Skin epidermis (tissue), 12 donors: ENCODE measurements at regions not wholly inside any gene's neighbourhood (a gene's known extent, or its start where the extent isn't known, plus 50 kb on each side); places are given as distances from the start of the nearest gene placed in this dataset.

Experiments
- H3K27ac ChIP-seq, 21 experiments: fragments of 200-600 bp; sonication (generic) in 11 of 21; one replicate each; pipeline ENCODE4 v1.5.0; 2020; ENCODE audit warnings: mild to moderate bottlenecking in 3 of 21, inconsistent platforms in 2 of 21, moderate library complexity in 2 of 21
- H3K4me3 ChIP-seq, 7 experiments: fragments of 200-600 bp; sonication (generic) in 2 of 7; one replicate each; pipeline ENCODE4 v1.5.0; 2020; ENCODE audit warnings: inconsistent platforms in 2 of 7, mild to moderate bottlenecking in 2 of 7, moderate library complexity in 1 of 7

DNA sequence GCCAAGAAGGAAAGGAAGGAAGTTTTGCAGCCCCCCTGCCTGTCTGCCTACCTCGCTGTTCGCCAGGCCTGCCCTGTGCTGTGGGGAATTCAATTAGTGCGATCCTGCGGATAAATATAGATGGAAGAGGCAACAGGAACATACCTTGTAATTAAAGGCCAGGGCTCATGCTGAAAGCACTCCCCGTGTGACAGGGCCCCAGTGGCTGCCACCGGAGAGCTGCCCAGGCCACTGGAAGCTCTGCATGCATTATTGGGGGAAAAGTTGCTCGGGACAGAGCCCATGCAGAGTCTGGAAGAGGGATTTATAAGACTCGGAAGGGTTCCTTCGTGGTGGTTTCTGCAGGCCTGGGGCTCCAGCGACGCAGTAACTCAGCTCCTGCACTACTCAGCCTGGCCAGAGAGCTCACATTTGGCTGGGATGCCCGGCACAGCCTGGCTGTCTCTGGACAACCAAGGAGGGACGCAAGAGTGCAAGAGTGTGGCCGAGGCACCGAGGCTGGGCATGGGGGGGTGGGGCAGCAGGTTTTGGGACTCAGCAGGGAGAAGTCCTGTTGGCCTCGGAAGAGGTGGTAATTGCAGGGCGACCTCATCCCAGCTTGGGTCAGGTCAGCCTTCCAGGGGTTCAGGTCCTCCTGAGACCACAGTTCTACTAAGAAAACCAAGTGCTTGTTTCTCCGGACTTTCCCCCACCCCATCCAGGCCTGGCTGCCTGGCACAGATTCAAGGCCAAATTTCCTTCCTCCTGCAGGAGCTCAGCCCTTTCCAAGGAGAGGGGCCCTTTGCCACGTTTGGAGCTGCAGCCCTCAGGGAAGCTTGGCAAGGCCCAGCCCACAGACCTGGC, 68.1 kb upstream of the GGTA1 start:
- Histone ChIP-seq H3K4me3 (peak overlapping the region in 3 of 7 experiments; percentile 4 to 17 (median 5)), H3K27ac (peak overlapping the region in 19 of 21 experiments; percentile 11 to 81 (median 50))

- peak overlapping the region in 1 of 7 experiments; percentile 17 for H3K4me3 ChIP-seq
- H3K27ac ChIP-seq, result peak overlapping the region in 17 of 21 experiments; percentile 17 to 81 (median 52)
Measured at GRCh38 chr9:121568343-121569265, 69.0 kb upstream of the GGTA1 start.

DNA sequence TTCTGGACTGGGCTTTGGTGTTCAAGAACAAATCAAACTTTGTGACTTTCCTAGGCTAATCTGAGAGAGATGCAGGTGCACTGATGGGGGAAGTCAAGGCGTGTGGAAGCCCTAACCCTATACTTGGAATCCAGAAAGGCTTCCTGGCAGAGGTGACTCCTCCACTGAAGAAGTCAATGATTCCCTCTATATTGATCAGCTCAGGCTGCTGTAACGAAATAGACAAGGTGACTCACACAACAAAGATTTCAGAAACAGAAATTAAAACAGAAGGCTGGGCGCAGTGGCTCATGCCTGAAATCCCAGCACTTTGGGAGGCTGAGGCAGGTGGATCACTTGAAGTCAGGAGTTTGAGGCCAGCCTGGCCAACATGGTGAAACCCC, 69.6 kb upstream of the GGTA1 start:
- H3K27ac ChIP-seq, result peak overlapping the region in 12 of 21 experiments; percentile 20 to 81 (median 70)

DNA sequence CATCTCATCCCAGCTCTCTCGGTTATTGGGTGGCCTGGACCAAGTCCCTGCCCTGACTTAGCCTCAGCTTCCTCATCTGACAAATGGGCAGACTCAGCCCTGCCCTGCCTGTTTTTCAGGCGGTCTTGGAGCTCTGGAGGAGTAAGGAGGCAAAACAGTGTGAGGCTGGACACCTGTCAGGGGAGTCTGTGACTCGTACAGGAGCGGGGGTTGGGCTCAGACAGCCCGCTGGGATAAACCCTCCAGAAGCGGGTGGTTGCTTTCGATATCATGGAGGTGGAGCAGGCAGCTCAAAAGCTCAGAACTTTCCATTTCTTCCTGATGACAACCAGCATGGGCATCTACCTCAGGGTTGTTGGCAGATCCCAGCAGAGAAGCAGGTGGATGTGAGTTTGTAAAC, 72.9 kb upstream of the GGTA1 start:
- no peak overlapping the region for H3K27ac ChIP-seq

More for the DNA sequence above, 69.6 kb upstream of the GGTA1 start:
- H3K4me3 ChIP-seq, result no peak overlapping the region

DNA sequence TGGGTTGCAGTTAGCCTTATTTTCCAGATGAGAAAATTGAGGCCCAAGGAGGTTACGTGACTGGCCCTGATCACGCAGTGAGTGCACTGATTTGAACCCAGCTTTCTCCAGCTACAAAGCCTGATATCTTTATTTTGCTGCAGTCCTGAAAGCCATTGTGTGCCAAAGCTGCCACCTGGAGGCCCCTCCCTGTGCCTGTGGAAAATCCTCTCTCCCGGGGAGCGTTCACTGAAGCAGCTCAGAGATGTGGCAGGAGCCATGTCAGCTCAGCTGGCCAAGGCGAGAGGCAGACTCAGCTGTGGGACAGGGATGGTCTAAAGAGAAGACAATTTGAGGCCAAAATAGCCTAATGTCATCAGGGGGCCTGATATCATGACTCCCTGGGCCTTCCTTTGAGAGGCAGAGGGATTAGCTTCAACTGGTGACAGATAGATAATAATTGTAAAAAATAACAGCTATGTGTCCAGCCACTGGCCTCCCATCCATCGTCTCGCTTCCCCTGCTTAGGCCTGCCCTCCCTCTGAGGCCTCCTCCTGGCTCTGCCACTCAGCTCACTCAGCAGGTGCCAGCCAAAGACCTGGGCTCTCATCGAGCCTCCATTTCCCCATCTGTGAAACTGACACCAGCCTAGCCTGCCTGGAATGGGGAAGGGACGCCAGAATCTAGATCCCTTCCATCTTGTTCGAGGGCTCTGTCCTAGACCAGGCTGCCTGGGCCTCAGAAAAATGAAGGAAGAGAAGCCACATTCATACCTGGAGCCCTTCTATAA, 74.3 kb upstream of the GGTA1 start:
- H3K4me3 ChIP-seq, result no peak overlapping the region
- H3K27ac ChIP-seq, result no peak overlapping the region

More for the DNA sequence above, 72.9 kb upstream of the GGTA1 start:
- no peak overlapping the region for H3K4me3 ChIP-seq

DNA sequence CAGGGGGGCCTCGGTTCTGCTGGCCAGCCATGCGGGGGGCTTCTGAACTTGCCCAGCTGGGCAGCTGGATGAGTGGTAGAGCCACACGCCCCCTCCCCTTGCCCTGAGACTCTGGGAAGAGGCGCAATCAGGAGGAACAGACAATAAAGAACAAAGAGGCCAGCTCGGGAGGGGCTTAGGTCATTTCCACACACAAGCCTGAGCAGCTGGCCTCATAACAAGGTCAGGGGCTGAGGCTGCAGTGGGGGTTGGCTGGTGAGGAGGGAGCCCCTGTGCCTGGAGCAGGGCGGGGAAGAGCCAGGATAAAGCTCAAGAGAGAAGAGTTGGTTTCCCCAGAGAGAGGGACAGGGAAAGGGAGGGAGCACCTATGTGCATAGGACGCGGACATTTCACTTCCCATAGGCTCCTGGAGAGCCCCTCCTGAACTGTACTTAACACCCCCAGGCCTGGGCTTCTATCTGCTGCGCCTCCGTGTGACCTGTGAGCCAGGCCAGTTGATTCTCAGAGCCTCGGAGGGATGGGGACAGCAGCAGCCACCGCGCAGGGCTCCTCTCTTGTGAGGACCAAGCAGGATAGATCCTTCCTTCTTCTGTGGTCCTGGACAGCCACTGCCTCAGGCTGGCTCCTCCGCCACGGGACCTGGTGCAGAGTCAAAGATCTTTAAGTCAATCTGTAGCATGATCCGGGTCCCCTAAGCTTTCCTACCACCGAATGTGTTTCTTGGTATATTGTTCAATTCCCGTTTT, 75.3 kb upstream of the GGTA1 start:
- Histone ChIP-seq H3K27ac (no peak overlapping the region), H3K4me3 (no peak overlapping the region)

- H3K27ac ChIP-seq, result no peak overlapping the region
- no peak overlapping the region for H3K4me3 ChIP-seq
Measured at GRCh38 chr9:121576281-121577075, 75.0 kb upstream of the DAB2IP start.

- Histone ChIP-seq H3K4me3 (no peak overlapping the region), H3K27ac (no peak overlapping the region)
Measured at GRCh38 chr9:121577166-121577565, 74.3 kb upstream of the DAB2IP start.

DNA sequence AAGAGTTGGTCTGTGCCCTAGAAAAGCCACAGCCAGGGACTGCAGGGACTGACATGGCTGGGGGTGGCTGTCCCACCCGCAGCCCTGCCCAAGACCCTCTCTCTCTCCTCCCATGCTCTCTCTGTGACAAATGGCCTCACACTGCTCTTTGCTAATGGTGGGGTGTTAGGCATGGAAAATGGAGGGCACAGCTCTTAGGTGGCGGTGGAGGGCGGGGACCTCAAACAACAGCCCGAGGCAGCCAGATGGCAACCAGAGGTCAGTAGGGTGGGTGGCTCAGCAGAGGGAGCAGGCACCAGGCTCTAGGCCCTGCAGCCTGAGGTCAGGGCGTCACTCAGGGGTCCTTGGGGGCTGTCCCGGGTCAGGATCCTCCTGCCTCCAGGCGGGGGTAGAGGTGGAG, 73.9 kb upstream of the DAB2IP start:
- H3K4me3 ChIP-seq, result no peak overlapping the region
- H3K27ac ChIP-seq, result no peak overlapping the region

GRCh38 chr9:121581786-121582600, 69.4 kb upstream of the DAB2IP start:
- Histone ChIP-seq H3K27ac (no peak overlapping the region), H3K4me3 (no peak overlapping the region)

DNA sequence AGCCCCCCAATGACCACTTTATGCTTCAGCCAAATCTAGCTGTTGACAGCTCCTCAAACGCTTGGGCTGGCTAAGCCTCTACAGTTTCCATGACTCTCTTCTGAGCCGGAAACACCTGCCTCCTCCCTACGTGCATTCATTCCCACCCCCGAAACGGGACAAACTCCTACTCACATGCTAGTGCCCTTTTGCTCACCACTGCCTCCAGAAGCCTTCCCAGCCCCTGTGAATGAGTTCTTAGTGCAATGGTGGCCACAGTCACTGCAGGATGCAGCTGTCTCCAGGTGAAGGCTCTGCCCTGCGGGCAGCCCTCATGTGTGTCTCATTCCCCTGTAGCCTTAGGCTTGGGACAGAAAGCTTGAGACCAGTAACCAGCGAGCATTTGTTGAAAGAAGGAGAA, 68.8 kb upstream of the DAB2IP start:
- no peak overlapping the region for H3K27ac ChIP-seq
- no peak overlapping the region for H3K4me3 ChIP-seq

DNA sequence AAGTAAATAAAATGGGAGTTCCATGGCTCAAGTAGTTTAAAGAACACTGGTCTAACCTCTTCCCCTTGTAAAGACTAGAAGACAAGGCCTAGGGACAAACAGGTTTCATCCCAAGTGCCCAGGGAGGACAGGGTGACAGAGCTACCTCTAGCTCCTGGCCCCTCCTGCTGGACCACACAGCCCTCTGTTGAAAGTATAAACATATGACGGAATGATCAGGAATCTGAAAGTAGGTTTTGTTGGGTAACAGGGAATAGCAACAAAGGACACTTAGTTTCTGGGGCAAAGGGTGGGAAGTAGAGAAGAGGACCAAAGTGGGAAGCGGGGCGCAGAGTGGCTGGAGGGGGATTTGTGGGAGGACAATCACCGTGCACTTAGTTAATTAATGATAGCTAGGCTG, 67.0 kb upstream of the DAB2IP start:
- Histone ChIP-seq H3K27ac (no peak overlapping the region), H3K4me3 (no peak overlapping the region)

DNA sequence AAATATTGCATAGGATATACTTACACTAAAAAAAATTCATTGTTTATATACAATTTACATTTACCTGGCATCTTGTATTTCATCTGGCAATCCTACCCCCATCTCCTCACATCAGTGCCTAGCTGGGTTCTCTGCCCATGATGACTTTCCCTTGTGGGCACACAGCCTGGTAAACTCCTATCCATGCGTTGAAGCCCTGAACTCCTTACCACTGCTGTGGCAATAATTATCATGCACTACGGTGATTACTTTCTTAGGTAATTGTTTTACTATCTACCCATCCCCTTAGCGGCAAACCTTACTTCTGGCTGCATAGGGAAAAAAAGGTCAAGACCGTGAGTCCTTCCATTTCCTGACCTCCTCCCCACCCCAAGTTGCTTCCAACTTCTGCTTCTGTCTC, 63.6 kb upstream of the DAB2IP start:
- no peak overlapping the region for H3K4me3 ChIP-seq
- no peak overlapping the region for H3K27ac ChIP-seq

- no peak overlapping the region for H3K4me3 ChIP-seq
- H3K27ac ChIP-seq, result no peak overlapping the region
Measured at GRCh38 chr9:121589986-121590385, 61.4 kb upstream of the DAB2IP start.

DNA sequence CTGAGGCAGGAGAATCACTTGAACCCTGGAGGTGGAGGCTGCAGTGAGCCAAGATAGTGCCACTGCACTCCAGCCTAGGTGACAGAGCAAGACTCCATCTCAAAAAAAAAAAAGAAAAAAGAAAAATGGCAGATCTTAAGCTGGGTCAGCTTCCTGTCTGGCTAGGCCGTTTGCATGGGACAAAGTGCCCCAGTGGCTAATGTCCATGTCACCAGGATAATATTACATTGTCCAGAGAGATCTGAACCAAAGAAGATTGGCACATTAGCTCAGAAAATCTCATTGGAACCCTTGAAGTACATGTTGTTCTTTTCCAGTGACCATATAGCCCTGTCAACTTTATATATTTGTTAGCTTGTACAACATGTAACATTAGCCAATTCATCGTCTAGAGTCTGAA, 59.2 kb upstream of the DAB2IP start:
- H3K4me3 ChIP-seq, result no peak overlapping the region
- no peak overlapping the region for H3K27ac ChIP-seq

GRCh38 chr9:121593066-121593465, 58.4 kb upstream of the DAB2IP start:
- Histone ChIP-seq H3K4me3 (no peak overlapping the region), H3K27ac (no peak overlapping the region)

DNA sequence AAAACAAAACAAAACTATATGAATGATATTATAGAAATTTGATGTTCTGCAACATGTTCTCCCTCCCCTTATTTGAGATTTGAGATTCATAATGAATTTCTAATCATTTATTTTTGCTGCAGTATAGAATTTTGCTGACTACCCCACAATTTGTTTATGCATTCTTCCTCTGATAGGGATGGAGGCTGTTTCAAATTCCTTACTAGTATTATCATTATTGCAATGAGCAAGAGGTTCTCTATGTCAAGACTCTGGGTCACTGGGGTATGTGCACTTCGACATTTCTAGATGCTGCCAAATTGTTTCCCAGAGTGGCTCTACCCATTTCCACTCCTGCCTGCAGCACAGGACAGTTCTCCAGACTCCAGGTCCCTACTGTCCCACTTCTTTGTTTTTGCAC, 54.9 kb upstream of the DAB2IP start:
- Histone ChIP-seq H3K4me3 (no peak overlapping the region), H3K27ac (no peak overlapping the region)
